Panc1 (cell line): ENCODE measurements at regions not wholly inside any gene's neighbourhood (a gene's known extent, or its start where the extent isn't known, plus 50 kb on each side); places are given as distances from the start of the nearest gene placed in this dataset.

Source experiments
- ATAC-seq: fragments of 200-7000 bp; cut with Tn5 transposase; 2 replicates; pipeline ENCODE4 v1.9.1; 2020; ENCODE audit warnings: mild to moderate bottlenecking, moderate library complexity
- BruUV-seq: library from RNA; stranded (reverse); fragments of 400-500 nt; replicated peaks from 2 replicates; lab custom pipeline; 2021; lab: Mats Ljungman, UMichigan
- CTCF ChIA-PET: fragments of 300-600 bp; sonication (Branson Sonifier 250); formaldehyde crosslinking; loops from one replicate; lab custom pipeline; 2022; ENCODE audit warnings: antibody characterized with exemption; lab: Charles Lee
- POLR2A ChIA-PET: fragments of 300-600 bp; sonication (Branson Sonifier 250); formaldehyde crosslinking; loops from one replicate; lab custom pipeline; 2022; ENCODE audit warnings: antibody characterized with exemption; lab: Charles Lee
- DNase-seq: peaks from one replicate; pipeline ENCODE4 v3.0.0-alpha.2; 2010; ENCODE audit warnings: low read depth, low spot score
- H3K27ac ChIP-seq: 2 replicates; pipeline ENCODE4 v1.5.1; 2011; ENCODE audit warnings: mild to moderate bottlenecking, low read length, inconsistent platforms
- H3K27me3 ChIP-seq: fragments of 200-500 bp; sonication (Bioruptor generic); 2 replicates; pipeline ENCODE4 v1.6.0; 2014; ENCODE audit warnings: low read length, inconsistent platforms; ENCODE audit not compliant: control insufficient read depth, insufficient read depth
- H3K36me3 ChIP-seq: fragments of 200-500 bp; sonication (Bioruptor generic); 2 replicates; pipeline ENCODE4 v1.5.1; 2014; ENCODE audit warnings: inconsistent platforms, mild to moderate bottlenecking, low read length, moderate library complexity; ENCODE audit not compliant: control insufficient read depth, insufficient read depth
- H3K4me1 ChIP-seq: 2 replicates; pipeline ENCODE4 v1.5.1; 2011; ENCODE audit warnings: inconsistent platforms, mild to moderate bottlenecking, low read length, moderate library complexity; ENCODE audit not compliant: control insufficient read depth, insufficient read depth
- H3K4me3 ChIP-seq, 2 experiments: 2 replicates each; pipeline ENCODE4 v1.5.1; 2011 to 2012; ENCODE audit warnings: low read depth in 2 of 2, low read length in 2 of 2, mild to moderate bottlenecking in 2 of 2, inconsistent platforms in 1 of 2, moderate library complexity in 1 of 2
- H3K9me3 ChIP-seq: fragments of 200-500 bp; sonication (Bioruptor generic); 2 replicates; pipeline ENCODE4 v1.5.1; 2014; ENCODE audit warnings: low read depth, mild to moderate bottlenecking, inconsistent platforms, low read length, moderate library complexity; ENCODE audit not compliant: control insufficient read depth, insufficient read depth
- POLR2AphosphoS5 ChIP-seq: IDR thresholded peaks from 2 replicates; pipeline ENCODE4 v1.6.1; 2012; ENCODE audit warnings: mild to moderate bottlenecking, low read depth, low read length, moderate library complexity
- SIN3A ChIP-seq: IDR thresholded peaks from 2 replicates; pipeline ENCODE4 v1.6.1; 2012; ENCODE audit warnings: low read depth, mild to moderate bottlenecking, low read length, moderate library complexity, borderline replicate concordance; ENCODE audit not compliant: insufficient read depth
- TCF7L2 ChIP-seq: IDR thresholded peaks from 2 replicates; pipeline ENCODE4 v1.6.1; 2011; ENCODE audit warnings: mild to moderate bottlenecking, low read depth, low read length, inconsistent platforms
- in situ Hi-C: cut with HindIII; loops from 2 replicates; pipeline ENCODE4 v1.10.0; 2016; ENCODE audit warnings: low sequenced_read_pairs, low pct_unique_long_range_greater_than_20kb
- intact Hi-C: fragments of 100-400 bp; cut with micrococcal nuclease; formaldehyde crosslinking; loops from one replicate; pipeline ENCODE4 v1.10.0; 2022; ENCODE audit not compliant: unreplicated experiment
- TF ChIP-seq, protein P1 (sequence below), 2 experiments: IDR thresholded peaks; 2 replicates each; pipeline ENCODE4 v1.6.1; 2011 to 2012; ENCODE audit warnings: low read depth in 2 of 2, control low read depth in 1 of 2, low read length in 1 of 2, mild to moderate bottlenecking in 1 of 2, moderate library complexity in 1 of 2; ENCODE audit not compliant: insufficient read depth in 1 of 2
- TF ChIP-seq, protein P2 (sequence below): fragments of 450-650 bp; IDR thresholded peaks from 2 replicates; pipeline ENCODE4 v1.5.1; 2017; ENCODE audit warnings: mild to moderate bottlenecking

DNA sequence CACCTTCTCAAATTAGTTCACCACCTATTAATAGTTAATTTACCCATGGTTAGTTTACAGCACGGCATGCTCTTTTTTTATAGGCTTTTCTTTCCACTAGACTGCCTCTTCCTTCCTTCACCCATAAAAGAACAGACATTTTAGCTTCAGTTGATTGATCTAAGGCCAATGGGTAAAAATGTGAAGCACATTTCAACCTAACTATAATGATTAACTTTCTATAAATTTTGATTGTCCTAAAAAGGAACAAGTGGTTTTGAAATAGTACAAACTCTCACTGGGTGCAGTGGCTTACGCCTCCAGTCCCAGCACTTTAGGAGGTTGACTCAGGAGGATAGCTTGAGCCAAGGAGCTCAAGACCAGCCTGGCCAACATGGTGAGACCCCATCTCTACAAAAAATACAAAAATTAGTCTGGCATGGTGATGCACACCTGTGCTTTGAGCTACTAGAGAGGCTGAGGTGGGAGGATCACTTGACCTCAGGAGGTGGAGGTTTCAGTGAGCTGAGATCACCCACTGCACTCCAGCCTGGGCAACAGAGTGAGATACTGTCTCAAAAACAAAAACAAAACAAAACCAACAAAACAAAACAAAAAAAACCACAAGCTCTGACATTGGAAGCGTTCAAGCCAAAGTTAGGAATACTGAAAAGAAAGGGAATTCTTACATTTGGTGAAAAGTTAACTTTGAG, 89.9 kb upstream of the FAT1 start:
- POLR2A ChIA-PET, result no interaction called here
- Histone ChIP-seq H3K4me3 (no peak overlapping the region), H3K27me3 (no peaks in the 10 kb centered on the region), H3K27ac (no peak overlapping the region), H3K9me3 (no peaks in the 10 kb centered on the region), H3K4me1 (no peaks in the 10 kb centered on the region), H3K36me3 (no peaks in the 10 kb centered on the region)
- in situ Hi-C loops (no loop called here), intact Hi-C loops (no loop called here)
- BruUV-seq, result no TSS peak
- ATAC-seq, result no peak
- CTCF ChIA-PET, result no interaction called here
- TF ChIP-seq POLR2AphosphoS5 (no peak), TCF7L2 (no peak), SIN3A (no peak)
- TF ChIP-seq, protein P1, sequence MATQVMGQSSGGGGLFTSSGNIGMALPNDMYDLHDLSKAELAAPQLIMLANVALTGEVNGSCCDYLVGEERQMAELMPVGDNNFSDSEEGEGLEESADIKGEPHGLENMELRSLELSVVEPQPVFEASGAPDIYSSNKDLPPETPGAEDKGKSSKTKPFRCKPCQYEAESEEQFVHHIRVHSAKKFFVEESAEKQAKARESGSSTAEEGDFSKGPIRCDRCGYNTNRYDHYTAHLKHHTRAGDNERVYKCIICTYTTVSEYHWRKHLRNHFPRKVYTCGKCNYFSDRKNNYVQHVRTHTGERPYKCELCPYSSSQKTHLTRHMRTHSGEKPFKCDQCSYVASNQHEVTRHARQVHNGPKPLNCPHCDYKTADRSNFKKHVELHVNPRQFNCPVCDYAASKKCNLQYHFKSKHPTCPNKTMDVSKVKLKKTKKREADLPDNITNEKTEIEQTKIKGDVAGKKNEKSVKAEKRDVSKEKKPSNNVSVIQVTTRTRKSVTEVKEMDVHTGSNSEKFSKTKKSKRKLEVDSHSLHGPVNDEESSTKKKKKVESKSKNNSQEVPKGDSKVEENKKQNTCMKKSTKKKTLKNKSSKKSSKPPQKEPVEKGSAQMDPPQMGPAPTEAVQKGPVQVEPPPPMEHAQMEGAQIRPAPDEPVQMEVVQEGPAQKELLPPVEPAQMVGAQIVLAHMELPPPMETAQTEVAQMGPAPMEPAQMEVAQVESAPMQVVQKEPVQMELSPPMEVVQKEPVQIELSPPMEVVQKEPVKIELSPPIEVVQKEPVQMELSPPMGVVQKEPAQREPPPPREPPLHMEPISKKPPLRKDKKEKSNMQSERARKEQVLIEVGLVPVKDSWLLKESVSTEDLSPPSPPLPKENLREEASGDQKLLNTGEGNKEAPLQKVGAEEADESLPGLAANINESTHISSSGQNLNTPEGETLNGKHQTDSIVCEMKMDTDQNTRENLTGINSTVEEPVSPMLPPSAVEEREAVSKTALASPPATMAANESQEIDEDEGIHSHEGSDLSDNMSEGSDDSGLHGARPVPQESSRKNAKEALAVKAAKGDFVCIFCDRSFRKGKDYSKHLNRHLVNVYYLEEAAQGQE (IDR thresholded peaks at IDR 0.05; ENCODE audit: insufficient read depth in 1 of 2, low read depth in 2 of 2, low read length in 1 of 2), result no peak
- TF ChIP-seq, protein P2, sequence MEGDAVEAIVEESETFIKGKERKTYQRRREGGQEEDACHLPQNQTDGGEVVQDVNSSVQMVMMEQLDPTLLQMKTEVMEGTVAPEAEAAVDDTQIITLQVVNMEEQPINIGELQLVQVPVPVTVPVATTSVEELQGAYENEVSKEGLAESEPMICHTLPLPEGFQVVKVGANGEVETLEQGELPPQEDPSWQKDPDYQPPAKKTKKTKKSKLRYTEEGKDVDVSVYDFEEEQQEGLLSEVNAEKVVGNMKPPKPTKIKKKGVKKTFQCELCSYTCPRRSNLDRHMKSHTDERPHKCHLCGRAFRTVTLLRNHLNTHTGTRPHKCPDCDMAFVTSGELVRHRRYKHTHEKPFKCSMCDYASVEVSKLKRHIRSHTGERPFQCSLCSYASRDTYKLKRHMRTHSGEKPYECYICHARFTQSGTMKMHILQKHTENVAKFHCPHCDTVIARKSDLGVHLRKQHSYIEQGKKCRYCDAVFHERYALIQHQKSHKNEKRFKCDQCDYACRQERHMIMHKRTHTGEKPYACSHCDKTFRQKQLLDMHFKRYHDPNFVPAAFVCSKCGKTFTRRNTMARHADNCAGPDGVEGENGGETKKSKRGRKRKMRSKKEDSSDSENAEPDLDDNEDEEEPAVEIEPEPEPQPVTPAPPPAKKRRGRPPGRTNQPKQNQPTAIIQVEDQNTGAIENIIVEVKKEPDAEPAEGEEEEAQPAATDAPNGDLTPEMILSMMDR, result no peak
- DNase-seq, result no peak

DNA sequence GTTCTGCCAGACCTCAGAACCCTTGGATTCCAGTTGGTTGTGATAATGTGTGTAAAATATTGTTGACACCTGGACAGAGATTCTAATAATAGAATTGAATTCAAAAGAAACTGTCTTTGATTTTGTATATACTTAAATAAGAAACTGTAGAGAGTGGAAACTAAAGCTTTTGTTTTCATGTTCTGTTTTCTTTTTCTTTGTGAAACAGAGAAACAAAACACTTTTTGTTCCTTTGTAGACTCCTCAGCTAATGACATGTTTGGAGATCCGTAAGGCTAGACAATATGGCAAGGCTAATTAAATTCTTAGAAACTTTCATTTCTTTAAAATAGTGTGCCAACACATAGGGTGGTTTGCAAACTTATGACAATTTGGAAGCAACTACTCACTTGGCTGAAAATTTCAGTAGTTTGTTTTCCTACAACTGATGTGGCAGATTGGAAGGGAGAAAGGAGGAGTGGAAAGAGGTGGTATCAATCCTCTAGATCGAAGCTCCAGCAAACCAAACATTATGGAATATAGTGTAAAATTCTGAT, 90.9 kb upstream of the FAT1 start:
- ATAC-seq, result no peak
- intact Hi-C loops, result no loop called here
- no TSS peak for BruUV-seq

More for the DNA sequence above, 90.9 kb upstream of the FAT1 start:
- TF ChIP-seq, protein P2, result no peak
- TF ChIP-seq, protein P1 (IDR thresholded peaks at IDR 0.05; ENCODE audit: insufficient read depth in 1 of 2, low read depth in 2 of 2, low read length in 1 of 2), result no peak
- TF ChIP-seq SIN3A (no peak), TCF7L2 (no peak), POLR2AphosphoS5 (no peak)
- Histone ChIP-seq H3K9me3 (no peaks in the 10 kb centered on the region), H3K4me3 (no peak overlapping the region), H3K36me3 (no peaks in the 10 kb centered on the region), H3K27ac (no peak overlapping the region), H3K27me3 (no peaks in the 10 kb centered on the region), H3K4me1 (no peaks in the 10 kb centered on the region)
- in situ Hi-C loops, result no loop called here
- ChIA-PET POLR2A (no interaction called here), CTCF (no interaction called here)
- no peak for DNase-seq
